Activated T-cell treated with anti-CD3 and anti-CD28 coated beads, Interleukin-2, amount 50 U/mL, for 24 hours (primary cell): ENCODE measurements at regions not wholly inside any gene's neighbourhood (a gene's known extent, or its start where the extent isn't known, plus 50 kb on each side); places are given as distances from the start of the nearest gene placed in this dataset.
A peak's percentile ranks its signal among the peaks of the same experiment; 100 is the strongest.
"Not testable (repeated sequence)": the region's sequence is repeated elsewhere in the genome, so short reads cannot be mapped to it uniquely, and the experiment has no call there.

Source experiments
- DNase-seq: peaks from one replicate; pipeline ENCODE4 v3.0.0-alpha.2; 2020
- H3K27ac Mint-ChIP-seq: 2 replicates; pipeline ENCODE4 v1.8.0; 2020; ENCODE audit warnings: mild to moderate bottlenecking, mixed read lengths
- H3K27me3 Mint-ChIP-seq: 2 replicates; pipeline ENCODE4 v1.8.0; 2020; ENCODE audit warnings: mixed read lengths
- H3K36me3 Mint-ChIP-seq: 2 replicates; pipeline ENCODE4 v1.8.0; 2020; ENCODE audit warnings: low read depth, mixed read lengths
- H3K4me1 Mint-ChIP-seq: 2 replicates; pipeline ENCODE4 v1.8.0; 2020; ENCODE audit warnings: low read depth, mixed read lengths
- H3K4me3 Mint-ChIP-seq: 2 replicates; pipeline ENCODE4 v1.8.0; 2020; ENCODE audit warnings: mild to moderate bottlenecking, moderate library complexity, mixed read lengths
- H3K9me3 Mint-ChIP-seq: 2 replicates; pipeline ENCODE4 v1.8.0; 2020; ENCODE audit warnings: mixed read lengths

DNA sequence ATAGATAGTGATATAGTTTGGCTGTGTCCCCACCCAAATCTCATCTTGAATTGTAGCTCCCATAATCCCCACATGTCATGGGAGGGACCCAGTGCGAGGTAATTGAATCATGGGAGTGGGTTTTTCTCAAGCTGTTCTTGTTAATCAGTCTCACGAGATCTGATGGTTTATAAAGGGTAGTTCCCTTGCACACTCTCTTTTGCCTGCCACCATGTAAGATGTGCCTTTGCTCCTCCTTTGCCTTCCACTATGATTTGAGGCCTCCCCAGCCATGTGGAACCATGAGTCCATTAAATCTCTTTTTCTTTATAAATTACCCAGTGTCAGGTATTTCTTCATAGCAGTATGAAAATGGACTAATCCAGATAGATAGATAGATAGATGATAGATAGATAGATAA is 73.8 kb upstream of the NFASC start:
- not testable (repeated sequence) for H3K4me3 Mint-ChIP-seq, H3K9me3 Mint-ChIP-seq, H3K36me3 Mint-ChIP-seq, DNase-seq, H3K27me3 Mint-ChIP-seq, H3K4me1 Mint-ChIP-seq, H3K27ac Mint-ChIP-seq

GRCh38 chr1:204797401-204797800 is 73.3 kb upstream of the NFASC start:
- Mint-ChIP-seq H3K4me3 (no peak overlapping the region), H3K27me3 (no peaks in the 10 kb centered on the region), H3K4me1 (no peaks in the 10 kb centered on the region), H3K27ac (no peak overlapping the region), H3K9me3 (no peaks in the 10 kb centered on the region), H3K36me3 (no peaks in the 10 kb centered on the region)
- no peak for DNase-seq

GRCh38 chr1:204799630-204800029 is 71.0 kb upstream of the NFASC start:
- Mint-ChIP-seq H3K36me3 (no peaks in the 10 kb centered on the region), H3K4me1 (peaks cover 5% of the 10 kb centered on the region), H3K4me3 (no peak overlapping the region), H3K9me3 (no peaks in the 10 kb centered on the region), H3K27me3 (no peaks in the 10 kb centered on the region), H3K27ac (no peak overlapping the region)
- no peak for DNase-seq

- H3K27ac Mint-ChIP-seq: no peak overlapping the region
- H3K36me3 Mint-ChIP-seq: no peaks in the 10 kb centered on the region
- no peaks in the 10 kb centered on the region for H3K27me3 Mint-ChIP-seq
- no peak for DNase-seq
- H3K9me3 Mint-ChIP-seq: no peaks in the 10 kb centered on the region
- H3K4me3 Mint-ChIP-seq: no peak overlapping the region
- peaks cover 5% of the 10 kb centered on the region for H3K4me1 Mint-ChIP-seq
These were observed 69.5 kb upstream of the NFASC start for GRCh38 chr1:204801211-204801610.

DNA sequence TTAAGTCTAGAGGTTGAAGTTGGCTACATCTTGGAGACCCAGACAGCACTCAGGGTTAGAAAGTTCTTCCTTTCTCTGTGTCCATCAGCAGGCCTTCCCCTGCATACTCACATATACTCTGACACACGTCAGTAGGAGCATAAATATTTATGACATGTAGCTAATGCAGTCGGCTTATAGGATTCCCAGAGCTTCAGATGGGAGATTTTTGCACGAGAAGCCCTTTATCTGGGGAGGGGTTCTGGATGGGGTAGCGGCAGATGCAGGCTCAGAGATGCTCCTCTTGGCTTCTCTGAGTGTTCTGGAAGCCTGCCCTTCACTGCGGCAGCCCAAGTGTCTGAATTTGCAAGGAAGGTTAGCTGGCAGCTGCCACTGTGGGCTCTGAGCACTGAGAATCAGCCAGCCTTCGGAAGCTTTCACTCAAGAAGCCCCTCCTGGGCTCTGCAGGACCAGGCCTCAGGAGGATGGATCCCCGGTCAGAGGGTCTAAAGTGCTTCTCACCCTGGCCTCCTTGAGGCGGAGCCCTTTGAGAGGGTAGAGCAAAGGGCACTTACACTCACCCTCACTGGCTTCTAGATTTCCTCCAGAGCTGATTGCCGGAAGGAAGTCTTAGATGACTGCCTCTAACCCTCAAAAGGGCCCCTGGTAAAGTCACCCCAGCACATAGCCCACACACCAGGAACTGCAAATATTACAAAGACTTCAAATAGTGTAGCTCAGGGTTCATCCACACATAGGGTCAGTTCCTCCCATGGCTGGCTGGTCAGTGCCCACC is 68.1 kb upstream of the NFASC start:
- Mint-ChIP-seq H3K9me3 (no peaks in the 10 kb centered on the region), H3K27me3 (no peaks in the 10 kb centered on the region), H3K27ac (no peak overlapping the region), H3K36me3 (no peaks in the 10 kb centered on the region), H3K4me1 (peaks cover 12% of the 10 kb centered on the region), H3K4me3 (no peak overlapping the region)
- no peak for DNase-seq

DNA sequence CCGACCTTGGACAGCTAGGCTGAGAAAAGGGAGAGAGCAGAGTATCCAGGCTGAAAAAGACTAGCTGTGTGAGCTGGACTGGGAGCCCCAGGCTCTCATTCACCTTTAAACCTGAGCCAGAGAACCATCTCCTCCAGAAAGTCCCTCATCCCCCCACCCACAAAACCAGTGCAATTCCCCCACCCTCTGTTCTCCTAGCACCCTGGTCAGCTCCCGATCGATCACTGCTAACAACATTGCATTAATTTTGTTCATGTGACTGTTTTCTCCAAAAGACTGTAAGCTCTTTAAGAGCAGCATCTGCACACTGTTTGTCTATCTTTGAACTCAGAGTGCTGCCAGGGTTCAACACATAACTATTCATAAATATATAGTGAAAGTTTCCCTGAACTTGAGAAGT is 67.1 kb upstream of the NFASC start:
- H3K27ac Mint-ChIP-seq: peak overlapping the region; percentile 1
- peaks cover 12% of the 10 kb centered on the region for H3K4me1 Mint-ChIP-seq
- DNase-seq: no peak
- H3K9me3 Mint-ChIP-seq: no peaks in the 10 kb centered on the region
- H3K27me3 Mint-ChIP-seq: no peaks in the 10 kb centered on the region
- H3K36me3 Mint-ChIP-seq: no peaks in the 10 kb centered on the region
- no peak overlapping the region for H3K4me3 Mint-ChIP-seq

DNA sequence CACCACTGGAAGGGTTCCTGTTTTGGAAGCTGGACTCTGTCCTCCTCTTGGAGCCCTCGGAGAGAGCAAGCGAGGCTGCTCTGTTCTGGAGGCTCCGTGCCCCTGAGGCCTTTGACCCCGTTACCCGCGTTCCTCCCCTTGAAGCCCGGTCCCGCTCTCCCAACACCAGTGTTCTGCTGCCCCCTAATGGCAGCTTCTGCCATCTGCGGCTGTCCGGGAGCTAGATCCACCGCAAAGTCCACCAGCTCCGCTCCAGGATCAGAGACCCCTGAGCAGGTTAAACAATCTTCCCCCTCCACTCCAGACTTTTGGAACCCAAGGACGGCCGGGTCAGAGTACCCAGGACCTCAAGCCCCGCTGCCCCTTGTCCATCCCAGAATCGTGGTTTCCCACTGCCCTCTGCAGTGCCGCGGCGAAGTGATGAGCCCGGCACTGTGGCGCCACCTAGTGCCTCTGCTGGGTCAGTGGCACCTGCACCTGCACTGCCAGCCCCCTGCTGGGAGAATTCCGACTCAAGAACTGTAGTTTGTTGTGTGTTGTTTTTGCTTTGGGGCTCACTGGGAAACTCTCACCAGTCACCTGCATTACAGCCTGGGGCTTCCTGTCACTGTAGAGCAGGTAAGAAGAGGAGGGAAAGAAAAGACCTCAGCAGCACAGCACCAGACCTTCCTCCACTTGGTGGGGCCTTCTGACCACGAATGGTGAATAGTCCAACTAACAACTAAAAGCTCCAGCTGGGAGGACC is 63.5 kb upstream of the NFASC start:
- Mint-ChIP-seq H3K36me3 (no peaks in the 10 kb centered on the region), H3K4me1 (peaks cover 12% of the 10 kb centered on the region), H3K4me3 (peak overlapping the region; percentile 83), H3K9me3 (no peaks in the 10 kb centered on the region), H3K27me3 (no peaks in the 10 kb centered on the region), H3K27ac (peak overlapping the region; percentile 85)
- peak; percentile 90 for DNase-seq

DNA sequence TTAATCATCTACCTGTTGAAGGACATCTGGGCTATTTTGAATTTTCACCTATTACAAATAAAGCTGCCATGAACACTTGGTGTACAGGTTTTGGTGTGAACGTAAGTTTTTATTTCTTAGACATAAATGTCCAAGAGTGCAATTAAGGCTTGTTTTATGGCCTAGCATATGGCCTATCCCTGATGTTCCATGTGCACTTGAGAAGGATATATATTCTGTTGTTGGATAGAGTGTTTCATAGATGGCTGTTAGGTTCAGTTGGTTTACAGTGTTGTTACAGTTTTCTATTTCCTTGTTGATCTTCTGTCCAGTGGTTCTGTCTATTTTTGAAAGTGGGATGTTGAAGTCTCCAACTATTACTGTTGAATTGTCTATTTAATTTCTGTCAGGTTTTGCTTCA is 61.2 kb upstream of the NFASC start:
- DNase-seq: no peak
- H3K27ac Mint-ChIP-seq: no peak overlapping the region

DNA sequence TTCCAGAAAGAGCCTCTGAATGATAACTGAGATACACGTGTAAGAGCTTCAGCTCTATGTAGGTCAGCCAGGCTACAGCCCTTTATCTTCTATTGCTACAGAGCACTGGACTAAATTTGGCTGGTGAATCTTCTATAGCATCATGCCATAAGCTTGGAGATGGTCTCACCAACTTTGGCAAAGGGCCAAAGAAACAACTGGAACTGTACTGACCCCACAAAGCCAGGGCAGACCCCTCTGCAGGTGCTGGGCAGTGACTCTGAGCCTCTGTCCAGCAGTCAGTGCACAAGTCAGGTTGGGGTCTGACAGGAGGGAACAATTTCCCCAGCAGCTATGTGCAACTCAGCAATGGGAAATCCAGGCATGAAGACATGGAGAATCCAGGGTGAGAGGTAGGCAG is 57.8 kb upstream of the NFASC start:
- Mint-ChIP-seq H3K27me3 (peaks cover 23% of the 10 kb centered on the region), H3K9me3 (no peaks in the 10 kb centered on the region), H3K4me3 (no peak overlapping the region), H3K27ac (no peak overlapping the region), H3K36me3 (no peaks in the 10 kb centered on the region), H3K4me1 (no peaks in the 10 kb centered on the region)
- no peak for DNase-seq

More for the DNA sequence above, 61.2 kb upstream of the NFASC start:
- Mint-ChIP-seq H3K27me3 (peaks cover 4% of the 10 kb centered on the region), H3K4me3 (no peak overlapping the region), H3K9me3 (no peaks in the 10 kb centered on the region), H3K36me3 (no peaks in the 10 kb centered on the region), H3K4me1 (peaks cover 7% of the 10 kb centered on the region)

- no peaks in the 10 kb centered on the region for H3K4me1 Mint-ChIP-seq
These were observed 57.1 kb upstream of the NFASC start for GRCh38 chr1:204813522-204813921.

DNA sequence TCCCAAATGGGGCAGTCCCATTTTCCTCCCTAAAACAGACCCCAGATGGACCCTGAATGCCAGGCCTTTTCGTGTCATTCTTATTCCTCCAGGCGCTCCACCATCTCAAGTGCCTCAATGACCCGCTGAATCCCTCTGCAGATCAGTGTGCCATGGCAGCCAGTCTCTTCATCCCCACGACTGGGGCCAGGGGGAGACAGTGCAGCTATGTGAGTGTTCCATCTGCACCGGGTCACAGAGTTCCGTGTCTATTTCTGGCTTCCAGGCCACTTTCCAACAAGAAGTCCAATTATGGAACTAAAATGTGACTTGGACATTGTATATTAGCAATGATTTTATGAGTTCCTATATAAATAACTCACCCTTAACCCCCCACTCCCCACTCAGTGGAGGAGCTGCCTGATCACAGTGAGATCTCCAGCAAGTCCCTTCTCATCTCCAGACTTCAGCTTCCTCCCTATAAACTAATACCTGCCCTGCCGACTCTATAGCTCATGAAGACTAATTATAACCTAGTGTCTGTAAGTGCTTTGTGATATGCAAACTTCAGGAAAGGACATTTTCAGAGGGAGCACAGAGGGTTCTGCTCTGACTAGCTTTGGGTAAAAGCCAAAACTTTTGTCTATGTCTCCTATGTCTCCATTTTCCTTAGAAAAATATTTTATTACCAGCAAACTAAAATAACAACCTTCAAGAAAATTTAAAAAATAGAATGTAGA is 56.3 kb upstream of the NFASC start:
- Mint-ChIP-seq H3K27me3 (peaks cover 28% of the 10 kb centered on the region), H3K36me3 (no peaks in the 10 kb centered on the region)

More at GRCh38 chr1:204813522-204813921, 57.1 kb upstream of the NFASC start:
- DNase-seq: no peak
- Mint-ChIP-seq H3K4me3 (no peak overlapping the region), H3K9me3 (no peaks in the 10 kb centered on the region), H3K27ac (no peak overlapping the region), H3K27me3 (peaks cover 23% of the 10 kb centered on the region), H3K36me3 (no peaks in the 10 kb centered on the region)

GRCh38 chr1:204817341-204817740 is 53.3 kb upstream of the NFASC start:
- Mint-ChIP-seq H3K27me3 (peaks cover 28% of the 10 kb centered on the region), H3K4me3 (no peak overlapping the region), H3K4me1 (no peaks in the 10 kb centered on the region), H3K9me3 (no peaks in the 10 kb centered on the region), H3K27ac (no peak overlapping the region), H3K36me3 (no peaks in the 10 kb centered on the region)
- DNase-seq: no peak

More for the DNA sequence above, 56.3 kb upstream of the NFASC start:
- no peak for DNase-seq
- no peaks in the 10 kb centered on the region for H3K4me1 Mint-ChIP-seq
- H3K27ac Mint-ChIP-seq: no peak overlapping the region
- no peaks in the 10 kb centered on the region for H3K9me3 Mint-ChIP-seq
- no peak overlapping the region for H3K4me3 Mint-ChIP-seq

DNA sequence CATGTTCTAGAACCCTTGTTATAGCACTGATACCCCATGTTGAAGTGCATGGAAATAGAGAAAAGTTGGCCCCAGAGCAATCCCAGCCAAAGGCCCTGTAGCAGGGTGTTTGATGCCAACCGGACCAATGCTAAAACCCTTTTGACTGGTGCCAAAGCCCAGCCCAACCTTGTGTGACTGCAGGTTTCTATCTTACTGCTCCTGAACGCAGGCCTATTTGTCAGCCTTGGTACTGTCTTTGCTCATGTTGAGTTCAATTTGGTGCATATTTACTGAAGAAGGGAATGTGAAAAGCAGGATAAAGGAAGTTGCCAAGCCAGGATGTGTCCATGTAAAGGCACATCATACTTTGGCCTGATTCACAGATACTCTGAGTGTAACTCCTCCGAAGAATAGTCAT is 51.7 kb upstream of the NFASC start:
- H3K4me3 Mint-ChIP-seq: no peak overlapping the region
- H3K27ac Mint-ChIP-seq: no peak overlapping the region
- no peaks in the 10 kb centered on the region for H3K4me1 Mint-ChIP-seq
- H3K27me3 Mint-ChIP-seq: peaks cover 24% of the 10 kb centered on the region
- no peaks in the 10 kb centered on the region for H3K36me3 Mint-ChIP-seq
- no peak for DNase-seq
- H3K9me3 Mint-ChIP-seq: no peaks in the 10 kb centered on the region

- H3K27ac Mint-ChIP-seq: no peak overlapping the region
- no peak overlapping the region for H3K4me3 Mint-ChIP-seq
- H3K4me1 Mint-ChIP-seq: no peaks in the 10 kb centered on the region
- DNase-seq: no peak
- no peaks in the 10 kb centered on the region for H3K36me3 Mint-ChIP-seq
- H3K27me3 Mint-ChIP-seq: peaks cover 24% of the 10 kb centered on the region
- H3K9me3 Mint-ChIP-seq: no peaks in the 10 kb centered on the region
These were observed 51.2 kb upstream of the NFASC start for GRCh38 chr1:204819495-204819894.
